DMS53 (cell line): ENCODE measurements at regions not wholly inside any gene's neighbourhood (a gene's known extent, or its start where the extent isn't known, plus 50 kb on each side); places are given as distances from the start of the nearest gene placed in this dataset.
"Not testable (repeated sequence)": the region's sequence is repeated elsewhere in the genome, so short reads cannot be mapped to it uniquely, and the experiment has no call there.

ENCODE experiments used
- DNase-seq: peaks from one replicate; lab custom pipeline; 2025; lab: John Stamatoyannopoulos, UW

DNA sequence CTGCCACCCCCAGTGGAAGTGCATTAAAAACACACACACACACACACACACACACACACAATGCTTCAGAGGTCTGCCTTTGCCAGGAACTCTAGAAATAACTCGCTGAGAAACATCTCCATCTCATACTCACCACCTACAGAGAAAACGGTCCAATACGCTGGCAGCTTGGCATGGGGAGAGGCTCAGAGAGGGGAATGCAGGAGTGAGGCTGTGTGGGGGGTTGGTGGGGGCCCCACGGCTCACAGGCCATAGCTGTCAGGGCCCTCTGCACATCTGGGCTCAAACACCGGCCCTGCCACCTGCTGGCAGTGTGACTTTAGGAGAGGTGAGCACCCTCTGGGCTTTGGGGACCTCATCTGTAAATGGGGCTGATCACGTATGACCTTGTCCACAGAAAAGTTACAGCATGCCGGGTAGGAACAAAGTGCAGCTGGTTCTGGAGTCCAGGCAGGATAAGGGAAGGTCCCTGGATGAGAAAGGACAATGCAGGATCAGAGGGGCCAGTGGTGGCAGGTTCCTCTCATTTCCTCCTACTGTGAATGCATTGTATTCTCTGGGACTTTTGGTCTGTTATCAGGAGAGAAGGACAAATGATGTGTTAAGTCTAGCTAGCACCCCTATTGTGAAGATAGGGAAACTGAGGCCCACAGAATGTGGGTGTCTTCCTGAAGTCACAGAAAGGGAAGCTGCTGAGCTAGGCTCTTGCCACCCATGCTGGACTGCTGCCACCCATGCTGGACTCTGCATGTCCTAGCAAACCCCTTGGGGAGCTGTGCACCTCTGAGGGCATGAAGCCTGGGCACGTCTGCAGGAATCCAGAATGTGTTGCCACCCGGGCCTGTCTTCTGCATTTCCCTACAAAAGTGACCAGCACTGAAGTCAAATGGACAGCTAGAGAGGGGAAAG lies 404.6 kb downstream of the RPS24 start:
- DNase-seq = peak; percentile 32

DNA sequence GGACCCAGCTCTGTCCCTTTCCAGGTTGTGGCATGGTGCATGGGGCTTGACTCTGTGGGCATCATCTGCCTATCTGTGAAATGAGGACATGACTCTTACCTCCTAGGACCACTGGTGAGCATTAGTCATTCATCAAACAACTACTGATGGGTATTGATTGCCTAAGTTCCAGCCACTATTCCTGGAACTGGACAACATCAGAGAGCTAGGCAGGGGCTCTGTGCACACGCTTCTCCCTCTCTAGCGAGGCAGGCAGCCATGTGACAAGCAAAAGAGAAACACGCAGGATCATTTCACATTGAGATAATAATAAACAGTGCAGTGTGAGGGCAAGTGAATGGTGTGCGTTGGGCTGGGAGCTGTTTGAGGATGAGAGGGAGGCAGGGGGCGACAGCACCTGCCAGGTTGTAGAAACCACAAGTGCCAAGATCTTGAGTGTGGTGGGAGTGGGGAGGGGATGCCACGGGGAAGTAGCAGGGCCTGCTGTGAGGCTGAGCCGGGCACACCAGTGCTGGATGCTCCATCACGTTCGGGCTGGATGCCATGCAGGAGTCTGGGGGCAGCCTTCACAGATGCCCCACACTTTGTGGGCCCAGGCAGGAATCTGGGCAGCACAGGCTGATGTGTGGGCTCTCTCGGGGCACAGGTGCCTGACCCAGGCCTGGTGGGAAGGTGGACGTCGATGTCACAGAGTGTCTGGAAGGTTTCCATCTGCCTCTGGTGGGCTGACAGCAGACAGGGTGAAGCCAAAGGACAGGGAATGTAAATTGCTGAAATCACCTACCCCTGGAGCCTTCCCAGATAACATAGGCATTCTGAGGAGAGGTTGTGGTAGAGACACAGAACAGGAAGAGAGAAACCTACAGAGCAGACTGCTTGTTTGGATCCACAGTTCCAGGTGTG lies 405.5 kb downstream of the RPS24 start:
- no peak for DNase-seq

DNA sequence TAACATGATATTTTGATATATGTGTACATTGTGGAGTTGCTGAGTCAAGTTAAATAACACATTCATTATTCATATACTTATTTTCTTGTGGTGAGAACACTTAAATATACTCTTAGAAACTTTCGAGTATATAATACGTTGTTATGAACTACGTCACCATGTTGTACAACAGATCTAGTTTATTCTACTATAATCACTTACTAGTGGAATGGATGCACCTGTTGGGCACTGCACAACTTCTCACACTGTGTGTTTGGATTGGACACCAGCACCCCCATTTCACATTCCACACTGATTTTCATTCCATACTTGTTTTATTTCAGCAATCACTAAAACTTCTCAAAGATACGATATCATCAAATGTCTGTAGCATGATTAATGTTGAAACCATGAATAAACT lies 407.3 kb downstream of the RPS24 start:
- DNase-seq = no peak

- no peak for DNase-seq
Observed at GRCh38 chr10:78441694-78442093, 408.0 kb downstream of the RPS24 start.

DNA sequence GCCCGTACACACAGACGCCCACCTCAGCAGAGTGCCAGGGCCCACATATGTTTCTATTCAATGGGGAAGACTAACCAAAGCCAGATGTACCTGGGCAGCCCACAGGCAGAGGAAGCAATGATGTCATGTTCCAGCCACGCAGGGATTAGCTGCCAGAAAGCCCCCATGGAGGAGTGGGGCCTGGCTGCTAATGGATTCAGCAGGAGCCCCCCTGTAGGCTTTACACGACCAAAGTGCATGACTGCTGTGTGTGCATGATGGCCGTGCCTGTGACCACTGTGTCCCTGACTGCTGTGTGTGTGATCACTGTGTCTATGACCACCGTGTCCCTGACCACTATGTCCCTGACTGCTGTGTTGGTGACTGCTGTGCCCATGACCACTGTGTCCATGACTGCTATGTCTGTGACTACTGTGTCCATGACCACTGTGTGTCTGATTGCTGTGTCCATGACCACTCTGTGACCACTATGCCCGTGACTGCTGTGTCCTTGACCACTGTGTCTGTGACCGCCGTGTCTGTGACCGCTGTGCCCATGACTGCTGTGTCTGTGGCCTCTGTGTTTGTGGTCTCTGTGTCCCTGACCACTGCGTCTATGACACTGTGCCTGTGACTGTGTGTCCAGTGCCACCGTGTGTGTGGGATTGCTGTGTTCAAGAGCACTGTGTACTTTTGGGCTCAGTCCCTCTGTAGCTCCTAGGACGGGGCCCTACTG lies 409.3 kb downstream of the RPS24 start:
- no peak for DNase-seq

GRCh38 chr10:78443900-78444571 lies 410.4 kb downstream of the RPS24 start:
- DNase-seq = no peak

DNA sequence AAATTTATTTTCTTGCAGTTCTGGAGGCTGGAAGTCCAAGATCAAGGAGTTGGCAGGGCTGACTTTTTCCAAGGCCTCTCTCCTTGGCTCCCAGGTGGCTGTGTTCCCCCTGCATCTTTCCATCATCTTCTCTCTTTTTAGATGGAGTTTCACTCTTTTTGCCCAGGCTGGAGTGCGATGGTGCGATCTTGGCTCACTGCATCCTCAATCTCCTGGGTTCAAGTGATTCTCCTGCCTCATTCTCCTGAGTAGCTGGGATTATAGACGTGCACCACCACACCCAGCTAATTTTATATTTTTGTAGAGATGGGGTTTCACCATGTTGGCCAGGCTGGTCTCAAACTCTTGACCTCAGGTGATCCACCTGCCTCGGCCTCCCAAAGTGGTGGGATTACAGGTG lies 411.1 kb downstream of the RPS24 start:
- not testable (repeated sequence) for DNase-seq

DNA sequence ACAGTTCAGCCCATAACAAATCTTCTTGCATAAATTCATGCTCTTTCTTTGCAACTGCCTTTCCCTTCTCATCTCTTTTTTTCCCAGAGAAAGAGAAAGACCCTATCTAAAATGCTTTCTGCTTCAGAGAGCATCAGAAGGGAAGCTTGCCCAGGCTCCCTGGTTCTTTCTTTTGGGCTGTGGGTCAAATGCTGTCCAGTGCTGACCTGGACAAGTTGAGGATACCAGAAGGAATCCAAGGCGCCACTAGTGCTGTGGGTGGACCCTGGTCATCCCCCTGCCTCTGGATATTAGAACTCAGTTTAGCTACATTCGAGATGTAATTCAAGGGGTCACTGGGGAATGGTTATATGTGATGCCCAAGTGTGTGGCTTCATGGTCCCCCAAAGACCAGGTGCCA lies 411.6 kb downstream of the RPS24 start:
- no peak for DNase-seq

DNA sequence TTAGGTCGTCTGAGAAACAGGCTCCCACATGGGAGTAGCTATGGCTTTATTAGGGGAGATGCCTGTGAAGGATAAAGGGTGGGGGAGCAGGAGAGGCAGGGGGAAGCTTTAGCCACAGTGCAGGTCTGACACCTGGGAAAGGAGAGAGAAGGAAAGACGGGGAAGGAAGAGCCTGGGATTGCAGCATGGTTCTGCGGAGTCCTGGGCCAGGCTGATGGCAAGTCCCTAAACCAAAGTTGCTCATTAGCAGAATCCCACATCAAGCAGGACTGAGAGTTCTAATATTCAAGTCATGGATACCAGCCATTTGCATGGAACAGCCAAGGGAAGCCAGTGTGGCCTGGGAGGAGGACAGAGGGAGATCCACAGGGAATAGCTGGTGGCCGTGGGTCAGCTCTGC lies 414.8 kb downstream of the RPS24 start:
- DNase-seq = no peak

- DNase-seq = no peak
Observed at GRCh38 chr10:78448994-78449418, 415.3 kb downstream of the RPS24 start.

DNA sequence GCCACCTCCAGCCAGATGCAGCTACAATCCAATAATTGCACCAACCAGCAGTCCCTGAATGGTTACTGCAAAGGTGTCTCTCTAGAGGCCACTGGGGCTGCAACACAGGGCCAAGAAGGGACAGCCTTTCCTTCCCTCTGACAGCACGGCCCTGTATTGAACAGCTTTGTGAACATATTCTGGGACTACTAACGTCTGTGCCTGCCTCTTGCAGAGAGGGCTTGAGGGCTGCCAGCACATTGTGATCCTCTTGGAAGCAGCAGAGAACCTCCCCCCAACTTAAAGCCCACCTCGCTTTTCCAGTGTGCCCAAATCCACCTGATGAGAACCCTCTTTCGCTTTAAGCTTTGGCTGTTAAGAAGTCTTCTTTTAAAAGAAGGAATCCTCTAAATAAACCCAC lies 415.9 kb downstream of the RPS24 start:
- no peak for DNase-seq

DNA sequence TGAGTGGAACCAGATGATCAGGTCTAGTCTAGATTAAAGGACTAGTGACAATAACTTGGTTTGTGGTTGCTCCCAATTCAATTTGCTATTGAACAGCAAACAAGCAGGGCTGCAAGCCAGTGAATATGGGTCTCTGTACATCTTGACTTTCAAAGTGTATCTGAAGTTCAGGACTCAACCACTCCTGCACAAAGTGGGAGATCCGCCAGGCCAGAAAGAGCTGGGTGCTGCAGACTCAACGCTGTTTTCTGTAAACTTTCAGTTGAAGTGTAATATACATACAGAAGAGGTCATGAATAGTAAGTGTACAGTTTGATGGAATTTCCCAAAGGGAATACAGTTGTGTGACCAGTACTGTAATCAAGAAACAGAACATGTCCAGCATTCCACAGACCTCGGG lies 416.6 kb downstream of the RPS24 start:
- no peak for DNase-seq

GRCh38 chr10:78450807-78451485 lies 417.3 kb downstream of the RPS24 start:
- peak; percentile 43 for DNase-seq

GRCh38 chr10:78451592-78451991 lies 417.9 kb downstream of the RPS24 start:
- DNase-seq = peak; percentile 29

- DNase-seq = no peak
Observed at GRCh38 chr10:78454123-78454645, 420.5 kb downstream of the RPS24 start.

- DNase-seq = no peak
Observed at GRCh38 chr10:78455236-78455635, 421.6 kb downstream of the RPS24 start.

- DNase-seq = peak; percentile 61
Observed at GRCh38 chr10:78455811-78456210, 422.1 kb downstream of the RPS24 start.

DNA sequence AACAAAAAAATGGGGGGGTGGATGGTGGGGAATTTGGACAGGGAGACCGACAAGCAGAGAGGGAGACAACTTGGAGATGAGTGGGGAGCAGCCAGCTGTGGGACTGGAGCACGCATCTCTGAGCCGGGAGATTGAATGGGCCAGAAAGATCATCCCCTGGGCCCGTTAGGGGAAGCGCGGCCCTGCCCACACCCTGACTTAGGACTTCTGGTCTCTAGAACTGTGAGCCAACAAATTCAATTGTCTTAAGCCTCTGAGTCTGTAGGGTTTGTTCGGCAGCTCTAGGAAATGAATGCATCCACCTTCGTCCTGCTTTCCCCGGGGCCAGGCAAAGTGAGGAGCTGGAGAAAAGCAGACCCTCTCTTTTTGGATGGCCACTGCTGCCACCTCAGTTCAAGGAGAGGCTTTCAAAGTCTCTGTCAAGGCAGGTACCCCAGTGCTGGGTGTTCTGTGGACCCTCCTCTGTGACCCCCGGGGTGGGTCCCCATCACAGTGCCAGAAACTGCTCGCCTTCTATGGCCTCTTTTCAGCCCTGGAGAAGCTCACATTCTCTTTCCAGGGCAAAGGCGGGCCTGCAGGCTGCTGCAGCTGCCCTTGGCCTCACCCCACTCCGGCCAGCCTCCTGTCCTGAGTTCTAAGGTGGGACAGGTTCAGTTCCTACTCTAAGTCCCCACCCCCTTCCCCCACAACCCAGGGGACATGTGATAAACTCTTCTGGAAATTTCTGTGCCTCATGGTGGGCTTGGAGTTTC lies 423.2 kb downstream of the RPS24 start:
- DNase-seq = no peak

GRCh38 chr10:78457804-78458482 lies 424.3 kb downstream of the RPS24 start:
- peak; percentile 36 for DNase-seq
